ENCODE measurements at regions not wholly inside any gene's neighbourhood (a gene's known extent, or its start where the extent isn't known, plus 50 kb on each side); places are given as distances from the start of the nearest gene placed in this dataset.
"Not testable (repeated sequence)": the region's sequence is repeated elsewhere in the genome, so short reads cannot be mapped to it uniquely, and the experiment has no call there.

GRCh38 chr7:1300636-1301035 is 68.0 kb downstream of the UNCX start:
- H3K4me3 ChIP-seq (ENCODE audit: low read depth, low read length): no peak overlapping the region
- TF ChIP-seq CTCF (IDR thresholded peaks at IDR 0.05; ENCODE audit: low read depth, low read length, missing control alignments): no peak
- in situ Hi-C loops (cut with HindIII; ENCODE audit: low sequenced_read_pairs): no loop called here
- DNase-seq (ENCODE audit: low read depth): no peak

GRCh38 chr7:1301054-1301881 is 68.6 kb downstream of the UNCX start:
- DNase-seq (ENCODE audit: low read depth): no peak
- no peak overlapping the region for H3K4me3 ChIP-seq (ENCODE audit: low read depth, low read length)
- TF ChIP-seq CTCF (IDR thresholded peaks at IDR 0.05; ENCODE audit: low read depth, low read length, missing control alignments): no peak
- in situ Hi-C loops (cut with HindIII; ENCODE audit: low sequenced_read_pairs): no loop called here

GRCh38 chr7:1301882-1302251 is 69.2 kb downstream of the UNCX start:
- in situ Hi-C loops (cut with HindIII; ENCODE audit: low sequenced_read_pairs): no loop called here
- no peak for TF ChIP-seq CTCF (IDR thresholded peaks at IDR 0.05; ENCODE audit: low read depth, low read length, missing control alignments)
- no peak for DNase-seq (ENCODE audit: low read depth)
- H3K4me3 ChIP-seq (ENCODE audit: low read depth, low read length): no peak overlapping the region

- no peak overlapping the region for H3K4me3 ChIP-seq (ENCODE audit: low read depth, low read length)
- in situ Hi-C loops (cut with HindIII; ENCODE audit: low sequenced_read_pairs): no loop called here
- DNase-seq (ENCODE audit: low read depth): no peak
- no peak for TF ChIP-seq CTCF (IDR thresholded peaks at IDR 0.05; ENCODE audit: low read depth, low read length, missing control alignments)
These were observed 70.3 kb downstream of the UNCX start for GRCh38 chr7:1302936-1303335.

- in situ Hi-C loops (cut with HindIII; ENCODE audit: low sequenced_read_pairs); DNase-seq (ENCODE audit: low read depth); H3K4me3 ChIP-seq (ENCODE audit: low read depth, low read length): not testable (repeated sequence)
These were observed 71.3 kb downstream of the UNCX start for GRCh38 chr7:1304011-1304410.

GRCh38 chr7:1305873-1306272 is 73.2 kb downstream of the UNCX start:
- no peak for TF ChIP-seq CTCF (IDR thresholded peaks at IDR 0.05; ENCODE audit: low read depth, low read length, missing control alignments)
- no peak for DNase-seq (ENCODE audit: low read depth)
- in situ Hi-C loops (cut with HindIII; ENCODE audit: low sequenced_read_pairs): no loop called here
- no peak overlapping the region for H3K4me3 ChIP-seq (ENCODE audit: low read depth, low read length)

- no peak overlapping the region for H3K4me3 ChIP-seq (ENCODE audit: low read depth, low read length)
- no peak for TF ChIP-seq CTCF (IDR thresholded peaks at IDR 0.05; ENCODE audit: low read depth, low read length, missing control alignments)
- in situ Hi-C loops (cut with HindIII; ENCODE audit: low sequenced_read_pairs): no loop called here
- no peak for DNase-seq (ENCODE audit: low read depth)
These were observed 75.2 kb downstream of the UNCX start for GRCh38 chr7:1307828-1308227.
